ENCODE measurements at regions not wholly inside any gene's neighbourhood (a gene's known extent, or its start where the extent isn't known, plus 50 kb on each side); places are given as distances from the start of the nearest gene placed in this dataset.

GRCh38 chr13:80598189-80598588 is 257.3 kb upstream of the SPRY2 start:
- Histone ChIP-seq H3K36me3 (no peaks in the 10 kb centered on the region), H3K9me3 (no peaks in the 10 kb centered on the region), H3K27me3 (no peaks in the 10 kb centered on the region), H3K4me1 (no peaks in the 10 kb centered on the region), H3K4me3 (no peak overlapping the region), H3K27ac (no peak overlapping the region)
- intact Hi-C loops (cut with DNase I) = no loop called here
- DNase-seq (no peak), ATAC-seq (no peak)
- TF ChIP-seq, protein P1, sequence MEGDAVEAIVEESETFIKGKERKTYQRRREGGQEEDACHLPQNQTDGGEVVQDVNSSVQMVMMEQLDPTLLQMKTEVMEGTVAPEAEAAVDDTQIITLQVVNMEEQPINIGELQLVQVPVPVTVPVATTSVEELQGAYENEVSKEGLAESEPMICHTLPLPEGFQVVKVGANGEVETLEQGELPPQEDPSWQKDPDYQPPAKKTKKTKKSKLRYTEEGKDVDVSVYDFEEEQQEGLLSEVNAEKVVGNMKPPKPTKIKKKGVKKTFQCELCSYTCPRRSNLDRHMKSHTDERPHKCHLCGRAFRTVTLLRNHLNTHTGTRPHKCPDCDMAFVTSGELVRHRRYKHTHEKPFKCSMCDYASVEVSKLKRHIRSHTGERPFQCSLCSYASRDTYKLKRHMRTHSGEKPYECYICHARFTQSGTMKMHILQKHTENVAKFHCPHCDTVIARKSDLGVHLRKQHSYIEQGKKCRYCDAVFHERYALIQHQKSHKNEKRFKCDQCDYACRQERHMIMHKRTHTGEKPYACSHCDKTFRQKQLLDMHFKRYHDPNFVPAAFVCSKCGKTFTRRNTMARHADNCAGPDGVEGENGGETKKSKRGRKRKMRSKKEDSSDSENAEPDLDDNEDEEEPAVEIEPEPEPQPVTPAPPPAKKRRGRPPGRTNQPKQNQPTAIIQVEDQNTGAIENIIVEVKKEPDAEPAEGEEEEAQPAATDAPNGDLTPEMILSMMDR (IDR thresholded peaks at IDR 0.05) = no peak

DNA sequence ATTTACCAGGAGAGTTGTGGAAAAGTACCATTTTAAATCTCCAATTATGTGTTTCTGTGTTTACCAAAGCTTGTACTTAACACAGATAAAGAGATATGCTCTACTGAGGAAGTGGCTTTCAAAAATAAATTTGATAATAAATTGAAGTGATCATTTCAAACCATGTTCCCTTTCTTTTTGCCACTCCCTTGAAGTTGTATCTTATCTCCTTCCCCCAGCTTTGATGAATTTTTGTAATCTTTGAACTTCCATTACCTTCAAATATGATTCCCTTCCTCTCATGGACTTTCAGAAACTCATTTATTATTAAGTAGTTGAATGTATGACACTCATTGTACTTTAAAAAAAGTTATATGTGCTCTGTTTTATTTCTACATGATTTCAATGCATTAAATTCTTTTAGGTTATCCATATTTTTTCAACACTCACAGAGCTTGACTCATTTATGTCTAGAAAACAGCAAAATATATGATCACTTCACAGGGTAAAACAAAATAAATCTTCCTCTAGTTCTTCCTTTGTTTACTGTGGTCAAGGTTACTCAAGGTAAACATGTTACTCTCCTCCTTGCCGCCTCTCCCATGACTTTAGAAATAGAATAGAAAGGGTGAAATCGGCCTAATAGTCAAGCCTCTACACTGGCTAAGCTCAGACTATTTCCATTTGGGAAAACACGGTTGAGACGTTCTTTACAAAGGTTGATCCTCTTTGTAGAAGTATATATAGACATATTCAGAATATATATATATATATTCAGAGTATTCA is 251.2 kb upstream of the SPRY2 start:
- no peak for DNase-seq
- H3K27ac ChIP-seq = no peak overlapping the region
- H3K4me3 ChIP-seq = no peak overlapping the region
- TF ChIP-seq, protein P1 (IDR thresholded peaks at IDR 0.05) = no peak
- no peaks in the 10 kb centered on the region for H3K36me3 ChIP-seq
- H3K4me1 ChIP-seq = no peaks in the 10 kb centered on the region
- no peak for ATAC-seq
- intact Hi-C loops (cut with DNase I) = no loop called here
- H3K9me3 ChIP-seq = no peaks in the 10 kb centered on the region
- no peaks in the 10 kb centered on the region for H3K27me3 ChIP-seq

DNA sequence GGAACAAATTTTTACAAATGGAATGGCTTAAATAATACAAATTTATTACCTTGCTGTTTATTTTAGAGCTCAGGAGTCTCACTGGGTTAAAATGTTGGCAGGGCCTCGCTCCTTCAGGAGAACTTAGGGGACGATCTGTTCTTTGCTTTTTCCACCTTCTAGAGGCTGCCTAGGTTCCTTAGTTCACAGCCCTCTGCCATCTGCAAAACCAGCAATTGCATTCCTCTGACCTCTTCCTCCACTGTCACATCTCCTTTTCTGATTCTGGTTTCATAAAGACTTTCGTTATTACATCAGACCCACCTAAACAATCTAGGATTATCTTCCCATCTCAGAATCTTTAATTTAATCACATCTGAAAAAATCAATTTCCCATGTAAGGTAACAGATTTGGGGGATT is 249.6 kb upstream of the SPRY2 start:
- no peaks in the 10 kb centered on the region for H3K4me1 ChIP-seq
- H3K27me3 ChIP-seq = no peaks in the 10 kb centered on the region
- no peak overlapping the region for H3K4me3 ChIP-seq
- no peak for DNase-seq
- no peaks in the 10 kb centered on the region for H3K9me3 ChIP-seq
- intact Hi-C loops (cut with DNase I) = no loop called here
- no peaks in the 10 kb centered on the region for H3K36me3 ChIP-seq
- no peak for ATAC-seq
- TF ChIP-seq, protein P1 (IDR thresholded peaks at IDR 0.05) = no peak
- no peak overlapping the region for H3K27ac ChIP-seq

DNA sequence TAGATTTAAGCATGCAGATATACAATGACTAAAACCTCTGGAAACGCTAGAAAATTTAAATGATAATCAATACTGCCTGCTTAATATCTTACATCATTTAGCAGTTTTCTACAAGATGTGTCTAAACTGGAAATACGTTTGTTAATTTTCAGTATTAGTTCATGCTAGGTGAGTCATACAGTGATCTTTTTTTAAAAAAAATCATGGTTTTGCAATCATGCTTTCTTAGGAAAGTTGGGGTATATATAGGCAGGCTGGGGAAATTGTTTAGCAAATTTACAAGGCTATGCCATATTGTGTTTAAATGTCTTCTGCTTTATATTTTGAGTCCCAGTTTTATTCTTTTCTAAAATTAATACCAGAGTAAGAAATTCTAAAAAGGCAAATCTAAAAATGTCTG is 245.4 kb upstream of the SPRY2 start:
- intact Hi-C loops (cut with DNase I) = no loop called here
- DNase-seq = no peak
- Histone ChIP-seq H3K27ac (no peak overlapping the region), H3K4me1 (no peaks in the 10 kb centered on the region), H3K36me3 (no peaks in the 10 kb centered on the region), H3K27me3 (no peaks in the 10 kb centered on the region), H3K4me3 (no peak overlapping the region), H3K9me3 (no peaks in the 10 kb centered on the region)
- ATAC-seq = no peak
- TF ChIP-seq, protein P1 (IDR thresholded peaks at IDR 0.05) = no peak

- intact Hi-C loops (cut with DNase I) = no loop called here
- no peak for ATAC-seq
- TF ChIP-seq, protein P1 (IDR thresholded peaks at IDR 0.05) = no peak
Measured at GRCh38 chr13:80585531-80585930, 244.6 kb upstream of the SPRY2 start.

GRCh38 chr13:80584785-80585184 is 243.9 kb upstream of the SPRY2 start:
- Histone ChIP-seq H3K4me3 (no peak overlapping the region), H3K27ac (no peak overlapping the region), H3K4me1 (no peaks in the 10 kb centered on the region), H3K27me3 (no peaks in the 10 kb centered on the region), H3K9me3 (no peaks in the 10 kb centered on the region), H3K36me3 (no peaks in the 10 kb centered on the region)
- TF ChIP-seq, protein P1 (IDR thresholded peaks at IDR 0.05) = no peak
- DNase-seq (no peak), ATAC-seq (no peak)
- intact Hi-C loops (cut with DNase I) = no loop called here

More at GRCh38 chr13:80585531-80585930, 244.6 kb upstream of the SPRY2 start:
- Histone ChIP-seq H3K9me3 (no peaks in the 10 kb centered on the region), H3K36me3 (no peaks in the 10 kb centered on the region), H3K27me3 (no peaks in the 10 kb centered on the region), H3K4me3 (no peak overlapping the region), H3K27ac (no peak overlapping the region), H3K4me1 (no peaks in the 10 kb centered on the region)
- no peak for DNase-seq
